ENCODE measurements at regions not wholly inside any gene's neighbourhood (a gene's known extent, or its start where the extent isn't known, plus 50 kb on each side); places are given as distances from the start of the nearest gene placed in this dataset.

DNA sequence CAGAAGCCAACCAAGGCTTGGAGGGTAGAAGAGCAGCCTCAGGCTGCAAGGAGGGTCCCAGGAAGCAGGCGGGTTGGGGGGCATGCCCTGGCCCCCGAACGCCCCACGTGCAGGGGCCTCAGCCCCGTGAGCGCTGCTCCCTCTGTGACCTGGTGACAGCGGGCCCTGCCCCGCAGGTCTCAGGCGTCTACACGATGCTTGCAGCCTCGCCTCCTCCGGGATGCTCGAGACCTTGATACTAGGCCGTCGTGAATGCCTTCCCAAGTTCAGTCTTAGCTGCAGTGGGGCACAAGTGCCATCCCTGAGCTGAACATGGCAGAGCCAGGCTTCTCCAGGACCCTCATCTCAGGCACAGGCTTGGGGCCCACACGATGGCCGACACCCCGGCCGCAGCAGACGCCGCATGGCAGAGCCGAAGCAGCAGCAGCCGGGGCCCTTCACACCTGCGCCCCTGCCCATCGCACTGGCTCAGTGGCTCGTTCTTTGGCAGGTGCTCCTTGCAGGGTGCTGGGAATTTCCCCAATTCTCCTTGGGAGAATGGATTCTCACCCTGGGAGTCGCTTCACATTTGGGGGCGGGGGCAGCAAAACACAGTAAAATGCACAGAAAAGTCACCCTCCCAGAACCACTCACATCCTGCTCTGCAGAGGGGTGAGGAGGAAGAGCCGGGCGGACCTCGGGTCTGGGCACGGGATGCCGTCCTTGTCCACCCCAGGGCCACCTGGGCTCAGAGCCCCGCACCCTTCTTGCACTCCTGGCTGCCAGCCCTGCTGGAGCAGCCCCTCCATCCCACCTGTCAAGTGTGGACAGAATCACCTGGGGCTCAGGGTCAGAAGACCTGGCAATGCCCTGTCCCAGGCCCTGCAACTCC, 161.8 kb downstream of the DLL1 start:
- DNase-seq (ENCODE audit: low spot score) (no peak), ATAC-seq (no peak)
- POLR2A ChIA-PET, result no interaction called here
- CTCF ChIA-PET, result no interaction called here
- H3K9me3 Mint-ChIP-seq, result peaks cover 3% of the 10 kb centered on the region; the same call in 1 of the 2 replicates
- no peak for TF ChIP-seq STAT6 (CRISPR knock-in tag; conservative IDR thresholded peaks at IDR 0.05; ENCODE audit: low read depth)
- TF ChIP-seq ZNF423 (CRISPR knock-in tag; IDR thresholded peaks at IDR 0.05), result no peak
- TF ChIP-seq AFF4 (CRISPR knock-in tag; IDR thresholded peaks at IDR 0.05; ENCODE audit: borderline replicate concordance), result no peak
- TF ChIP-seq, protein P1, sequence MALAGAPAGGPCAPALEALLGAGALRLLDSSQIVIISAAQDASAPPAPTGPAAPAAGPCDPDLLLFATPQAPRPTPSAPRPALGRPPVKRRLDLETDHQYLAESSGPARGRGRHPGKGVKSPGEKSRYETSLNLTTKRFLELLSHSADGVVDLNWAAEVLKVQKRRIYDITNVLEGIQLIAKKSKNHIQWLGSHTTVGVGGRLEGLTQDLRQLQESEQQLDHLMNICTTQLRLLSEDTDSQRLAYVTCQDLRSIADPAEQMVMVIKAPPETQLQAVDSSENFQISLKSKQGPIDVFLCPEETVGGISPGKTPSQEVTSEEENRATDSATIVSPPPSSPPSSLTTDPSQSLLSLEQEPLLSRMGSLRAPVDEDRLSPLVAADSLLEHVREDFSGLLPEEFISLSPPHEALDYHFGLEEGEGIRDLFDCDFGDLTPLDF (CRISPR knock-in tag; IDR thresholded peaks at IDR 0.05), result no peak
- TF ChIP-seq, protein P2, sequence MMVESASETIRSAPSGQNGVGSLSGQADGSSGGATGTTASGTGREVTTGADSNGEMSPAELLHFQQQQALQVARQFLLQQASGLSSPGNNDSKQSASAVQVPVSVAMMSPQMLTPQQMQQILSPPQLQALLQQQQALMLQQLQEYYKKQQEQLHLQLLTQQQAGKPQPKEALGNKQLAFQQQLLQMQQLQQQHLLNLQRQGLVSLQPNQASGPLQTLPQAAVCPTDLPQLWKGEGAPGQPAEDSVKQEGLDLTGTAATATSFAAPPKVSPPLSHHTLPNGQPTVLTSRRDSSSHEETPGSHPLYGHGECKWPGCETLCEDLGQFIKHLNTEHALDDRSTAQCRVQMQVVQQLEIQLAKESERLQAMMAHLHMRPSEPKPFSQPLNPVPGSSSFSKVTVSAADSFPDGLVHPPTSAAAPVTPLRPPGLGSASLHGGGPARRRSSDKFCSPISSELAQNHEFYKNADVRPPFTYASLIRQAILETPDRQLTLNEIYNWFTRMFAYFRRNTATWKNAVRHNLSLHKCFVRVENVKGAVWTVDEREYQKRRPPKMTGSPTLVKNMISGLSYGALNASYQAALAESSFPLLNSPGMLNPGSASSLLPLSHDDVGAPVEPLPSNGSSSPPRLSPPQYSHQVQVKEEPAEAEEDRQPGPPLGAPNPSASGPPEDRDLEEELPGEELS (CRISPR knock-in tag; IDR thresholded peaks at IDR 0.05), result no peak
- no peak for TF ChIP-seq TP53 (CRISPR knock-in tag; IDR thresholded peaks at IDR 0.05)
- no peak for TF ChIP-seq NFE2L1 (CRISPR knock-in tag; IDR thresholded peaks at IDR 0.05)
- TF ChIP-seq, protein P3, sequence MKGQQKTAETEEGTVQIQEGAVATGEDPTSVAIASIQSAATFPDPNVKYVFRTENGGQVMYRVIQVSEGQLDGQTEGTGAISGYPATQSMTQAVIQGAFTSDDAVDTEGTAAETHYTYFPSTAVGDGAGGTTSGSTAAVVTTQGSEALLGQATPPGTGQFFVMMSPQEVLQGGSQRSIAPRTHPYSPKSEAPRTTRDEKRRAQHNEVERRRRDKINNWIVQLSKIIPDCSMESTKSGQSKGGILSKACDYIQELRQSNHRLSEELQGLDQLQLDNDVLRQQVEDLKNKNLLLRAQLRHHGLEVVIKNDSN (CRISPR knock-in tag; IDR thresholded peaks at IDR 0.05), result no peak
- TF ChIP-seq, protein P4, sequence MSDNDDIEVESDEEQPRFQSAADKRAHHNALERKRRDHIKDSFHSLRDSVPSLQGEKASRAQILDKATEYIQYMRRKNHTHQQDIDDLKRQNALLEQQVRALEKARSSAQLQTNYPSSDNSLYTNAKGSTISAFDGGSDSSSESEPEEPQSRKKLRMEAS (CRISPR knock-in tag; IDR thresholded peaks at IDR 0.05), result no peak
- no peak for TF ChIP-seq NFATC4 (CRISPR knock-in tag; IDR thresholded peaks at IDR 0.05)
- no peak for TF ChIP-seq NR2C2 (CRISPR knock-in tag; IDR thresholded peaks at IDR 0.05)
- no peak overlapping the region for H3K27ac Mint-ChIP-seq
- no peaks in the 10 kb centered on the region for H3K36me3 Mint-ChIP-seq
- no peaks in the 10 kb centered on the region for H3K4me1 Mint-ChIP-seq
- H3K27me3 Mint-ChIP-seq (ENCODE audit: low read depth), result no peaks in the 10 kb centered on the region
- H3K4me3 Mint-ChIP-seq, result no peak overlapping the region

- CTCF ChIA-PET, result interaction anchor here (0.9 kb wide), 1 partner anchor 94 kb away, joined by 4 read pairs; no protein-coding TSS in a partner anchor
- DNase-seq (ENCODE audit: low spot score), result no peak
- H3K4me1 Mint-ChIP-seq, result no peaks in the 10 kb centered on the region
- H3K4me3 Mint-ChIP-seq, result no peak overlapping the region
- H3K27ac Mint-ChIP-seq, result no peak overlapping the region
- POLR2A ChIA-PET, result no interaction called here
- peaks cover 3% of the 10 kb centered on the region; the same call in 1 of the 2 replicates for H3K9me3 Mint-ChIP-seq
- no peaks in the 10 kb centered on the region for H3K27me3 Mint-ChIP-seq (ENCODE audit: low read depth)
- ATAC-seq, result no peak
- no peaks in the 10 kb centered on the region for H3K36me3 Mint-ChIP-seq
- TF ChIP-seq, protein P5, sequence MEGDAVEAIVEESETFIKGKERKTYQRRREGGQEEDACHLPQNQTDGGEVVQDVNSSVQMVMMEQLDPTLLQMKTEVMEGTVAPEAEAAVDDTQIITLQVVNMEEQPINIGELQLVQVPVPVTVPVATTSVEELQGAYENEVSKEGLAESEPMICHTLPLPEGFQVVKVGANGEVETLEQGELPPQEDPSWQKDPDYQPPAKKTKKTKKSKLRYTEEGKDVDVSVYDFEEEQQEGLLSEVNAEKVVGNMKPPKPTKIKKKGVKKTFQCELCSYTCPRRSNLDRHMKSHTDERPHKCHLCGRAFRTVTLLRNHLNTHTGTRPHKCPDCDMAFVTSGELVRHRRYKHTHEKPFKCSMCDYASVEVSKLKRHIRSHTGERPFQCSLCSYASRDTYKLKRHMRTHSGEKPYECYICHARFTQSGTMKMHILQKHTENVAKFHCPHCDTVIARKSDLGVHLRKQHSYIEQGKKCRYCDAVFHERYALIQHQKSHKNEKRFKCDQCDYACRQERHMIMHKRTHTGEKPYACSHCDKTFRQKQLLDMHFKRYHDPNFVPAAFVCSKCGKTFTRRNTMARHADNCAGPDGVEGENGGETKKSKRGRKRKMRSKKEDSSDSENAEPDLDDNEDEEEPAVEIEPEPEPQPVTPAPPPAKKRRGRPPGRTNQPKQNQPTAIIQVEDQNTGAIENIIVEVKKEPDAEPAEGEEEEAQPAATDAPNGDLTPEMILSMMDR (IDR thresholded peaks at IDR 0.05), result no peak
- no peak for TF ChIP-seq CREM (CRISPR knock-in tag; IDR thresholded peaks at IDR 0.05)
- TF ChIP-seq NR1H2 (CRISPR knock-in tag; IDR thresholded peaks at IDR 0.05), result no peak
- TF ChIP-seq, protein P6, sequence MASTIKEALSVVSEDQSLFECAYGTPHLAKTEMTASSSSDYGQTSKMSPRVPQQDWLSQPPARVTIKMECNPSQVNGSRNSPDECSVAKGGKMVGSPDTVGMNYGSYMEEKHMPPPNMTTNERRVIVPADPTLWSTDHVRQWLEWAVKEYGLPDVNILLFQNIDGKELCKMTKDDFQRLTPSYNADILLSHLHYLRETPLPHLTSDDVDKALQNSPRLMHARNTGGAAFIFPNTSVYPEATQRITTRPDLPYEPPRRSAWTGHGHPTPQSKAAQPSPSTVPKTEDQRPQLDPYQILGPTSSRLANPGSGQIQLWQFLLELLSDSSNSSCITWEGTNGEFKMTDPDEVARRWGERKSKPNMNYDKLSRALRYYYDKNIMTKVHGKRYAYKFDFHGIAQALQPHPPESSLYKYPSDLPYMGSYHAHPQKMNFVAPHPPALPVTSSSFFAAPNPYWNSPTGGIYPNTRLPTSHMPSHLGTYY (CRISPR knock-in tag; IDR thresholded peaks at IDR 0.05), result no peak
- TF ChIP-seq CREB1 (CRISPR knock-in tag; IDR thresholded peaks at IDR 0.05), result no peak
- TF ChIP-seq SMAD3 (CRISPR knock-in tag; IDR thresholded peaks at IDR 0.05; ENCODE audit: borderline replicate concordance), result no peak
- TF ChIP-seq NFE2L1 (CRISPR knock-in tag; IDR thresholded peaks at IDR 0.05), result no peak
- no peak for TF ChIP-seq RORB (CRISPR knock-in tag; IDR thresholded peaks at IDR 0.05)
- no peak for TF ChIP-seq ETV6 (CRISPR knock-in tag; IDR thresholded peaks at IDR 0.05)
- TF ChIP-seq JUN (CRISPR knock-in tag; IDR thresholded peaks at IDR 0.05), result no peak
Measured at GRCh38 chr6:170128346-170128745, 162.5 kb downstream of the DLL1 start.

Data from WTC11 (cell line).